ENCODE measurements at regions not wholly inside any gene's neighbourhood (a gene's known extent, or its start where the extent isn't known, plus 50 kb on each side); places are given as distances from the start of the nearest gene placed in this dataset.
A peak's percentile ranks its signal among the peaks of the same experiment; 100 is the strongest.
"Not testable (repeated sequence)": the region's sequence is repeated elsewhere in the genome, so short reads cannot be mapped to it uniquely, and the experiment has no call there.

- ChIA-PET CTCF (interaction anchor here (2.0 kb wide), 1 partner anchor 132 kb away, joined by 6 read pairs; no protein-coding TSS in a partner anchor), POLR2A (interaction anchor here (0.6 kb wide), 1 partner anchor 59 kb away, joined by 3 read pairs; no protein-coding TSS in a partner anchor)
Measured at GRCh38 chr10:27355918-27356573, 115.4 kb upstream of the ACBD5 start.

GRCh38 chr10:27354643-27355270, 114.2 kb upstream of the ACBD5 start:
- CTCF ChIA-PET, result interaction anchor here (1.0 kb wide), 1 partner anchor 102 kb away, joined by 4 read pairs; no protein-coding TSS in a partner anchor
- peak; percentile 97 for ATAC-seq (ENCODE audit: low read depth)
- intact Hi-C loops (cut with micrococcal nuclease), result loop anchor here (5.0 kb wide), 1 partner anchor 32 kb away; no protein-coding TSS in a partner anchor

More at GRCh38 chr10:27355918-27356573, 115.4 kb upstream of the ACBD5 start:
- peaks cover 24% of the 10 kb centered on the region for H3K4me1 Mint-ChIP-seq
- no peak for DNase-seq
- no peaks in the 10 kb centered on the region for H3K27me3 Mint-ChIP-seq
- H3K9me3 Mint-ChIP-seq, result no peaks in the 10 kb centered on the region
- TF ChIP-seq CTCF (IDR thresholded peaks at IDR 0.05), result no peak
- H3K4me3 Mint-ChIP-seq, result no peak overlapping the region
- H3K27ac Mint-ChIP-seq, result no peak overlapping the region
- ATAC-seq (ENCODE audit: low read depth), result no peak
- H3K36me3 Mint-ChIP-seq (ENCODE audit: low read depth), result no peaks in the 10 kb centered on the region
- intact Hi-C loops (cut with micrococcal nuclease), result loop anchor here (5.0 kb wide), 1 partner anchor 34 kb away; no protein-coding TSS in a partner anchor

GRCh38 chr10:27354100-27354499, 113.5 kb upstream of the ACBD5 start:
- peak; percentile 8 for ATAC-seq (ENCODE audit: low read depth)
- H3K27me3 Mint-ChIP-seq; H3K9me3 Mint-ChIP-seq; H3K36me3 Mint-ChIP-seq (ENCODE audit: low read depth); DNase-seq; intact Hi-C loops (cut with micrococcal nuclease): not testable (repeated sequence)
- ChIA-PET CTCF (interaction anchor here (1.0 kb wide), 1 partner anchor 102 kb away, joined by 4 read pairs; no protein-coding TSS in a partner anchor), POLR2A (interaction anchor here (0.6 kb wide), 1 partner anchor 58 kb away, joined by 3 read pairs; no protein-coding TSS in a partner anchor)
- H3K27ac Mint-ChIP-seq, result peak overlapping the region; percentile 79
- H3K4me1 Mint-ChIP-seq, result peaks cover 23% of the 10 kb centered on the region
- H3K4me3 Mint-ChIP-seq, result peak overlapping the region; percentile 65

More at GRCh38 chr10:27354643-27355270, 114.2 kb upstream of the ACBD5 start:
- not testable (repeated sequence) for H3K9me3 Mint-ChIP-seq; H3K36me3 Mint-ChIP-seq (ENCODE audit: low read depth); H3K27me3 Mint-ChIP-seq; DNase-seq
- Mint-ChIP-seq H3K27ac (peak overlapping the region; percentile 79), H3K4me3 (peak overlapping the region; percentile 65), H3K4me1 (peaks cover 23% of the 10 kb centered on the region)
- POLR2A ChIA-PET, result interaction anchor here (0.6 kb wide), 1 partner anchor 57 kb away, joined by 3 read pairs; no protein-coding TSS in a partner anchor

GRCh38 chr10:27349987-27350386, 109.4 kb upstream of the ACBD5 start:
- no peaks in the 10 kb centered on the region for H3K9me3 Mint-ChIP-seq
- CTCF ChIA-PET, result no interaction called here
- no peaks in the 10 kb centered on the region for H3K36me3 Mint-ChIP-seq (ENCODE audit: low read depth)
- peaks cover 4% of the 10 kb centered on the region for H3K27me3 Mint-ChIP-seq
- no peak for DNase-seq
- no peak overlapping the region for H3K27ac Mint-ChIP-seq
- POLR2A ChIA-PET, result no interaction called here
- intact Hi-C loops (cut with micrococcal nuclease), result no loop called here
- H3K4me3 Mint-ChIP-seq, result no peak overlapping the region
- no peak for TF ChIP-seq CTCF (IDR thresholded peaks at IDR 0.05)
- peaks cover 22% of the 10 kb centered on the region for H3K4me1 Mint-ChIP-seq
- ATAC-seq (ENCODE audit: low read depth), result no peak

GRCh38 chr10:27347827-27348207, 107.2 kb upstream of the ACBD5 start:
- H3K4me3 Mint-ChIP-seq; H3K9me3 Mint-ChIP-seq; intact Hi-C loops (cut with micrococcal nuclease); CTCF ChIA-PET; POLR2A ChIA-PET; DNase-seq; H3K27ac Mint-ChIP-seq; H3K27me3 Mint-ChIP-seq; ATAC-seq (ENCODE audit: low read depth); H3K36me3 Mint-ChIP-seq (ENCODE audit: low read depth): not testable (repeated sequence)
- H3K4me1 Mint-ChIP-seq, result peaks cover 11% of the 10 kb centered on the region

GRCh38 chr10:27345455-27345920, 104.9 kb upstream of the ACBD5 start:
- H3K4me1 Mint-ChIP-seq, result peaks cover 11% of the 10 kb centered on the region
- peaks cover 4% of the 10 kb centered on the region for H3K27me3 Mint-ChIP-seq
- DNase-seq, result no peak
- no peak for TF ChIP-seq CTCF (IDR thresholded peaks at IDR 0.05)
- intact Hi-C loops (cut with micrococcal nuclease), result no loop called here
- ATAC-seq (ENCODE audit: low read depth), result no peak
- no peak overlapping the region for H3K4me3 Mint-ChIP-seq
- H3K27ac Mint-ChIP-seq, result no peak overlapping the region
- H3K9me3 Mint-ChIP-seq, result no peaks in the 10 kb centered on the region
- CTCF ChIA-PET, result no interaction called here
- POLR2A ChIA-PET, result no interaction called here
- H3K36me3 Mint-ChIP-seq (ENCODE audit: low read depth), result no peaks in the 10 kb centered on the region

All from activated B cell treated with CpG ODN at 0.5 μM for 24 hours (primary cell).